ENCODE measurements at regions not wholly inside any gene's neighbourhood (a gene's known extent, or its start where the extent isn't known, plus 50 kb on each side); places are given as distances from the start of the nearest gene placed in this dataset.

DNA sequence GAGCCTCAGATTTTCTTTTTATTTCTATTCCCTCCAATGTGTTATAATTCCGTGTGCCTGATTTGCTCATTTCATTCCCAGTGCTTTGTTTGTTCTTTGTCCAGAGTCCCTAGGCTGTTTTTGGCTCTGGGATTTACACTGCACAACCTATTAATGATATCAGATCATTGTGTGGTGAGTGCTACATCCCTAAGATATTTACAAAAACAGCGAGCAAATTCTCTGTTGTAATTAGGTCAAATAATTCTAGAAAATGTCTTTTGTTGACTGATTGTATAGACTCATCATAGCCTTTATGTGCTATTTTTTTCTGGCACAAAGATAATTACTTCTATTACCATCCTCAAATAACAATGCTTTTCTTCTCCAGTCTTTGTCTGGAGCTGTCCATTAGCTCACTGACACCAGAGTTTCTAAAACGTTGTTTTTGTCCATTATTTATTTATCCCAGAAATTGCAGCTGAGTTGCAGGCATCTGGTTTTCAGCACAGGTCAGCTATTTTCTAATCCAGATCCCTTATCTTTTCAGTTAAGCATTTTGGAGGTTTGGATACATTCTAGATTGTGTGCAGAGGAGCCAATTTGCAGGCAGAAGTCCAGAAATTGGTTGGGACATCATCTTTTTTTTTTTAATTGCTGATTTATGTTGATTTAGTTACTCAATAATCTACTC, 379.9 kb upstream of the DMAC1 start:
- H3K9me3 ChIP-seq: no peaks in the 10 kb centered on the region
- no peaks in the 10 kb centered on the region for H3K4me1 ChIP-seq
- WGBS, 2 donors (ENCODE audit: low coverage in 1 of 2): 49 to 60% methylated on average over 3 of the region's 3 CpGs
- no peak overlapping the region for H3K27ac ChIP-seq
- DNase-seq: no peak
- intact Hi-C loops (cut with DNase I; ENCODE audit: low total_unique reads): no loop called here
- H3K4me3 ChIP-seq: no peak overlapping the region
- no peaks in the 10 kb centered on the region for H3K36me3 ChIP-seq
- H3K27me3 ChIP-seq: no peaks in the 10 kb centered on the region
- TF ChIP-seq POLR2AphosphoS5 (IDR thresholded peaks at IDR 0.05): no peak
- TF ChIP-seq EP300 (IDR thresholded peaks at IDR 0.05; ENCODE audit: low read depth): no peak
- TF ChIP-seq, protein P1, sequence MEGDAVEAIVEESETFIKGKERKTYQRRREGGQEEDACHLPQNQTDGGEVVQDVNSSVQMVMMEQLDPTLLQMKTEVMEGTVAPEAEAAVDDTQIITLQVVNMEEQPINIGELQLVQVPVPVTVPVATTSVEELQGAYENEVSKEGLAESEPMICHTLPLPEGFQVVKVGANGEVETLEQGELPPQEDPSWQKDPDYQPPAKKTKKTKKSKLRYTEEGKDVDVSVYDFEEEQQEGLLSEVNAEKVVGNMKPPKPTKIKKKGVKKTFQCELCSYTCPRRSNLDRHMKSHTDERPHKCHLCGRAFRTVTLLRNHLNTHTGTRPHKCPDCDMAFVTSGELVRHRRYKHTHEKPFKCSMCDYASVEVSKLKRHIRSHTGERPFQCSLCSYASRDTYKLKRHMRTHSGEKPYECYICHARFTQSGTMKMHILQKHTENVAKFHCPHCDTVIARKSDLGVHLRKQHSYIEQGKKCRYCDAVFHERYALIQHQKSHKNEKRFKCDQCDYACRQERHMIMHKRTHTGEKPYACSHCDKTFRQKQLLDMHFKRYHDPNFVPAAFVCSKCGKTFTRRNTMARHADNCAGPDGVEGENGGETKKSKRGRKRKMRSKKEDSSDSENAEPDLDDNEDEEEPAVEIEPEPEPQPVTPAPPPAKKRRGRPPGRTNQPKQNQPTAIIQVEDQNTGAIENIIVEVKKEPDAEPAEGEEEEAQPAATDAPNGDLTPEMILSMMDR (IDR thresholded peaks at IDR 0.05): no peak
- TF ChIP-seq POLR2A (IDR thresholded peaks at IDR 0.05): no peak
- in situ Hi-C loops (cut with MboI; ENCODE audit: low pct_ligation_motif_present in 1 of 4, low pct_unique_long_range_greater_than_20kb in 1 of 4, low sequenced_read_pairs in 3 of 4): no loop called here

DNA sequence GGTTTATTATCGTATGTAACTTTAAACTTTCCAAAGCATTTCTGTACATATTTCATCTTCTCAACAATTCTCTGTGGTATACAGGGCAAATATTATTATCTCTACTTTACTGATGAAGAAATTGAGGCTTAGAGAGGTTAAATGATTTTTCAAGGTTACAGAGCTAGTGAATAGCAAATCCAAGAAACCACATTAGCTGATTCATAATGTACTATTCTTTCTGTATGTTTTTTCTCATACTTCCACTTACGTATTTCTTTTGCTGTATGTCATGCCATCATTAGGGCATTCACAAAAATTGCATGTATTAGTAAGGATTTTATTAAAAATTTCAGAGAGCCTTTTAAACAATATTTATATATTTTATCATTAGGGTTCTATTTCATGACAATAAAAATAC, 372.4 kb upstream of the DMAC1 start:
- WGBS, 2 donors (ENCODE audit: low coverage in 1 of 2): 67 to 68% methylated on average over 2 of the region's 2 CpGs
- in situ Hi-C loops (cut with MboI; ENCODE audit: low pct_ligation_motif_present in 1 of 4, low pct_unique_long_range_greater_than_20kb in 1 of 4, low sequenced_read_pairs in 3 of 4): no loop called here

DNA sequence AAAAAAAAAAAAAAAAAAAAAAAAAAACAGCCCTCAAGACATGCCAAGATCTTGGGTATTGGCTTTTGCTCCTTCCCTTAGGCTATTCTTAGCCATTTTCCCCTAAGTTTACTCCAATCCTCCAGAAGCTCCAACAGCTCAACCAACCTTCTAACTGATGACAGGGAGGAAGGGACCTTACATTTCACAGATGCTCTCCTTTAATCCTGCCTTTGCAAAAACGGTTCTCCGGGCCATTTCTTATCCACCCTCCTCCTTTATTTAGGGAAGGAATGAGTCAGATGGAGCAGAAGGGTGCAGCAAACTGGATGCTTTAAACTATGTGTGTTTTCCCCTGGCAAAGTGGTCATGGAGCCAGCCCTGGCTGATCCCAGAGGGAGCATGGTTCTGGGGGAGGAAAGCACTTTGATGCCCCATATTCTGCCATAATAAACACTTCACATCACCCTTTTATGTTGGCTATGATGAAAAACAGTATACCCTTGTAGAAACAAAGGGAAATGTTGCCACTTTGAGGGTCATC, 369.4 kb upstream of the DMAC1 start:
- no peak for DNase-seq
- H3K36me3 ChIP-seq: no peaks in the 10 kb centered on the region
- no peak for TF ChIP-seq EP300 (IDR thresholded peaks at IDR 0.05; ENCODE audit: low read depth)
- TF ChIP-seq, protein P1 (IDR thresholded peaks at IDR 0.05): no peak
- no peak for TF ChIP-seq POLR2AphosphoS5 (IDR thresholded peaks at IDR 0.05)
- no peak for TF ChIP-seq POLR2A (IDR thresholded peaks at IDR 0.05)
- in situ Hi-C loops (cut with MboI; ENCODE audit: low pct_ligation_motif_present in 1 of 4, low pct_unique_long_range_greater_than_20kb in 1 of 4, low sequenced_read_pairs in 3 of 4): loop anchor here in 1 of 4 donors (10.0 kb wide), 1 partner anchor 56 kb away; no protein-coding TSS in a partner anchor
- no peaks in the 10 kb centered on the region for H3K9me3 ChIP-seq
- intact Hi-C loops (cut with DNase I; ENCODE audit: low total_unique reads): no loop called here
- H3K4me1 ChIP-seq: peaks cover 0 to 6% (median 0%) of the 10 kb centered on the region in 4 donors
- no peak overlapping the region for H3K27ac ChIP-seq
- 49 to 58% methylated on average over 2 of the region's 2 CpGs for WGBS, 2 donors (ENCODE audit: low coverage in 1 of 2)
- H3K4me3 ChIP-seq: no peak overlapping the region
- H3K27me3 ChIP-seq: no peaks in the 10 kb centered on the region

More for the DNA sequence above, 372.4 kb upstream of the DMAC1 start:
- DNase-seq: no peak
- TF ChIP-seq EP300 (IDR thresholded peaks at IDR 0.05; ENCODE audit: low read depth) (no peak), POLR2AphosphoS5 (IDR thresholded peaks at IDR 0.05) (no peak), POLR2A (IDR thresholded peaks at IDR 0.05) (no peak)
- TF ChIP-seq, protein P1 (IDR thresholded peaks at IDR 0.05): no peak
- H3K27ac ChIP-seq: no peak overlapping the region
- no peaks in the 10 kb centered on the region for H3K9me3 ChIP-seq
- peaks cover 0 to 6% (median 0%) of the 10 kb centered on the region in 4 donors for H3K4me1 ChIP-seq
- intact Hi-C loops (cut with DNase I; ENCODE audit: low total_unique reads): no loop called here
- no peaks in the 10 kb centered on the region for H3K36me3 ChIP-seq
- no peak overlapping the region for H3K4me3 ChIP-seq
- no peaks in the 10 kb centered on the region for H3K27me3 ChIP-seq

DNA sequence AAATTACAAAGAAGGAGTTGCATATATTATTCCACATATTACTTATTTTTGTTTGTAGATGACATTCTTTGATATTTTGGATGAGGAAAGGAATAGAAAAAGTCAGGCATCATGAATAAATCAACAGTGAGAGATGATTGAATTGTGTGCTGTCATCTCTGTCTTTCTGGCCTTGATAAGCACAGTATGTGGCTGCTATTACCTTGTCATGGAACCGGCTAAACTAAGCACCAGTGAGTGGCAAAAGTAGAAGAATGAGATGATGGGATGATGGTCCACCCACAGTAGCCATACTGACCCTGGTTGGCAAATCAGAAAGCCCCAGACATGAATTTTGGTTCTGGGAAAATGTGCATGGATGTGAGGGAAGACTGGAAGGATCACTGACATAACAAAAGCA, 361.2 kb upstream of the DMAC1 start:
- intact Hi-C loops (cut with DNase I; ENCODE audit: low total_unique reads): no loop called here
- 56 to 93% methylated on average over 1 of the region's 1 CpG for WGBS, 2 donors (ENCODE audit: low coverage in 1 of 2)
- no peak overlapping the region for H3K4me3 ChIP-seq
- no peaks in the 10 kb centered on the region for H3K27me3 ChIP-seq
- no peaks in the 10 kb centered on the region for H3K36me3 ChIP-seq
- no peak for DNase-seq
- TF ChIP-seq POLR2A (IDR thresholded peaks at IDR 0.05) (no peak), POLR2AphosphoS5 (IDR thresholded peaks at IDR 0.05) (no peak), EP300 (IDR thresholded peaks at IDR 0.05; ENCODE audit: low read depth) (no peak)
- TF ChIP-seq, protein P1 (IDR thresholded peaks at IDR 0.05): no peak
- no peaks in the 10 kb centered on the region for H3K4me1 ChIP-seq
- in situ Hi-C loops (cut with MboI; ENCODE audit: low pct_ligation_motif_present in 1 of 4, low pct_unique_long_range_greater_than_20kb in 1 of 4, low sequenced_read_pairs in 3 of 4): loop anchor here in 1 of 4 donors (10.0 kb wide), 1 partner anchor 64 kb away; no protein-coding TSS in a partner anchor
- no peaks in the 10 kb centered on the region for H3K9me3 ChIP-seq
- no peak overlapping the region for H3K27ac ChIP-seq

All from transverse colon (tissue), 4 donors.